LNCaP clone FGC (cell line): ENCODE measurements at regions not wholly inside any gene's neighbourhood (a gene's known extent, or its start where the extent isn't known, plus 50 kb on each side); places are given as distances from the start of the nearest gene placed in this dataset.

Source experiments
- DNase-seq: peaks from one replicate; pipeline ENCODE4 v3.0.0-alpha.2; 2011; ENCODE audit warnings: low read depth
- H3K4me3 ChIP-seq: 2 replicates; pipeline ENCODE4 v1.5.1; 2011; ENCODE audit warnings: mild to moderate bottlenecking, low read depth, low read length, control low read depth
- TF ChIP-seq, protein P1 (sequence below): IDR thresholded peaks from 2 replicates; pipeline ENCODE4 v1.5.1; 2012; ENCODE audit warnings: mild to moderate bottlenecking; ENCODE audit not compliant: control insufficient read depth, insufficient read depth; ENCODE audit errors: extremely low read depth

DNA sequence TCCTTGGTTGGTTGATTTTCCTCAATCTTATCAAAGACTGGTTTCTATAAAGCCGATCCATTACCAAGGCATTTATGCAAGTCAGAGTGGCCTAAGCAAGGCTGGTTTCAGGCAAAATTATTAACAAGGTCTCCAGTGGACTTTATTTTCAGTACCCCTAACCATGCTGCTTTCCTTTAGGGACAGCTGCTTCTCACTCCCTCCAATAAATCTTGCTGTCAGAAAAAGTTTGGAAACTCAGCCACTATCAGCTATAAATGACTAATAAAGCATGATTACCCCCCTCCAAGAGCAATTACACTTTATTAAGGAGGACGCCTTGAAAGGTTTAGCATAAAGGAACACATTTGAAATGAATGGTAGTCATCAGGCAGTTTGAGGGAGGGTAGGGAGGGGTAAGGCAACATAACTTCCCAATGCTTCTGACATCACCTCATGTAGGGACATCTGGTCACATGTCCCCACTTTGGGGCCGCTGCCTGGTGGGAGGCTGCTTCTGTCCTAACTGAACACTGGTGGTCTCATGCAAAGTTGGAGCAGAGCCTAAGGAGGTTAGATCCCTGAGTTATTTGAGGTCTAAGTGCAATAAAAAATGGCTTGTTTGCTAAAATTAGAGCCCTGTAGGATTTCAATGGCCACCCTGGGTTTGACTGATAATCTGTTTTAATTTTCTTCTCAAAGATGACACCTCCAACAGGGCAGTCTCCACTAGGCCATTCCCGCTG is 58.0 kb upstream of the TMEM178A start:
- DNase-seq = no peak
- no peak overlapping the region for H3K4me3 ChIP-seq
- TF ChIP-seq, protein P1, sequence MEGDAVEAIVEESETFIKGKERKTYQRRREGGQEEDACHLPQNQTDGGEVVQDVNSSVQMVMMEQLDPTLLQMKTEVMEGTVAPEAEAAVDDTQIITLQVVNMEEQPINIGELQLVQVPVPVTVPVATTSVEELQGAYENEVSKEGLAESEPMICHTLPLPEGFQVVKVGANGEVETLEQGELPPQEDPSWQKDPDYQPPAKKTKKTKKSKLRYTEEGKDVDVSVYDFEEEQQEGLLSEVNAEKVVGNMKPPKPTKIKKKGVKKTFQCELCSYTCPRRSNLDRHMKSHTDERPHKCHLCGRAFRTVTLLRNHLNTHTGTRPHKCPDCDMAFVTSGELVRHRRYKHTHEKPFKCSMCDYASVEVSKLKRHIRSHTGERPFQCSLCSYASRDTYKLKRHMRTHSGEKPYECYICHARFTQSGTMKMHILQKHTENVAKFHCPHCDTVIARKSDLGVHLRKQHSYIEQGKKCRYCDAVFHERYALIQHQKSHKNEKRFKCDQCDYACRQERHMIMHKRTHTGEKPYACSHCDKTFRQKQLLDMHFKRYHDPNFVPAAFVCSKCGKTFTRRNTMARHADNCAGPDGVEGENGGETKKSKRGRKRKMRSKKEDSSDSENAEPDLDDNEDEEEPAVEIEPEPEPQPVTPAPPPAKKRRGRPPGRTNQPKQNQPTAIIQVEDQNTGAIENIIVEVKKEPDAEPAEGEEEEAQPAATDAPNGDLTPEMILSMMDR = no peak

DNA sequence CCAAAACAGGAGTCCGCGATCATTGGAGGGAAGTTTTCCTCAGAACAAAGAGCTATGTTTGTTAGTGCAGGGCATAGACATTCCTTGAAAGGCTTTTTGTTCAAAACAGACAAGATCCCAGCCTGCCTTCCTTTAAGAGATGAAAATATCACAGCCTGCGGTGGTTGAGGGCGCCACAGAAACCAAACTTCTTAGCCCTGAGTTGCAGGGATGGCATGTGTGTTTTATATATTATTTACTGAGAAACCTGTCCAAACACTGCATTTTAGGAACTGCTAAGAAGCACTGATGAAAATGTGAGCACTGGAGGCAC is 57.5 kb upstream of the TMEM178A start:
- no peak overlapping the region for H3K4me3 ChIP-seq
- DNase-seq = no peak
- TF ChIP-seq, protein P1 = no peak

DNA sequence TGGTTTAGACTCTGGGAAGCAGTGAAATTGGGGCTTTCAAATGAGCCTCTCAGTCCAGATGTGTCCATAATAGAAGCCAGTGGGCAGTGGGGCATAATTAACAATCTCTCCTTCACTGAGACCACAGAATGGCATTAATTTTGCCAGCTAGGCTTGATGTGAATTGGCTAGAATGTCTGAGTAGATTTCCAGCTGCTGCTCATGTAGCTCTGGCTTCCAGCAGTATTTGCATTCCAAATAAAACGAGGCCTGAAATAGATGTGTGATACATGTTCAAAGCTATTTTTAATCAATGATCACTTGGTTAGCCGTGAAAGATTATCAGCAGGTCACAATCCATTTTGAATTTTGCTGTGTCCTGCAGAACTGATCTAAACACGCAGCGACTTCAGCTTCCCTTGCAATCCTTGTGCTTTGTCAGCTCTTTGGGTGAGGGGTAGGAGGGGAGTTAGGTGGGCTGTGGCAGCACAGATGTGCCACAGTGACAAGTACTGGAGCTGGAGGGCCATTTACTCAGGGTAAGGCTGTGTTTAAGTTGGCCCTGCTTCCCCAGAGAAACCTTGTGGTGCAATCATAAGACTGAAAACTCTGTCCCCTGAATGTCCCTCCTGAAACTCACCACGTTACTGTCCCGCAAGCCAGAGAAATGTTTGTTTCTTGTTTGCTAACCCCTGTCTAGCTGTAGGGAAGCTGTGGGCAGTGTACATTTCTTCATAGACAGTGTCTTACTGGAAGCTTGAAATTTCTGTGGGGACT is 56.9 kb upstream of the TMEM178A start:
- H3K4me3 ChIP-seq = no peak overlapping the region
- DNase-seq = no peak
- TF ChIP-seq, protein P1 = no peak

DNA sequence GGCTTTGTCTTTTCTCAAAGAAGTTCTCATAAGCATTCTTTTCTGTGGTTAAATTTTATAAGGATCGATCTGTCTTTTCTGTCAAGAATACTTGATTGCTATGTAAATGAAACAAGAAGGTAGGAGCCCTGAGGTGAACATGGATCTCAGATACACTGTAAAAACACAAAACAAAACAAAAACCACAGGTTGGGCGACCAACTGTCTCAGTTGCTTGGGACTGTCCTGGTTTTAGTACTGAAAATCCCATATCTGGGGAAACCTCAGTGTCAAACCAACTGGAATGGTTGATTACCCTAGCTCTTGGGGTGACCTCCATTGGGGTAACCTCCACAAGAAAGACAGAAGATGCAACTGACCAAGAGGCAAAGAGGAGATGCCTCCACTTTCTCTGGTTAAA is 55.8 kb upstream of the TMEM178A start:
- TF ChIP-seq, protein P1 = no peak
- no peak for DNase-seq
- H3K4me3 ChIP-seq = no peak overlapping the region

DNA sequence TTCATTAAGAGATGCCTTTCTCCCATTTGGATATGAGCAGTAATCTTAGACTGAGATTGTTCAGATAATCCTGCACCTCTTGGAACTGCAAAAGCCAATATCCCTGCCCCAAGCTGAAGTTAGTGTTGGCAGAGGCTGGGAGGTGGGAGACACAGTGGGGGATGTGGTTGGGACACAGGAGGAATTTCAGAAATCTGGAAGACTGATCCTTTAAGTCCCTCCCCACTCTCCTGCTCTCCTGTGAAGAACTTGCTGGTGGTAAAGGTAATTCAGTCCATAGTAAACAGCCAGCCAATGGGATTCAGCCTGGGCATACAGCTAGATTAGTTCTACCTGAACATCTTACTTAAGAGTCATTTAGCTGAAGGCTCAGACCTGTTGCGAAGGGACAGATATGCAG is 50.0 kb upstream of the TMEM178A start:
- no peak overlapping the region for H3K4me3 ChIP-seq
- TF ChIP-seq, protein P1 = no peak
- no peak for DNase-seq
